Suprapubic skin (tissue), 3 donors: ENCODE measurements at regions not wholly inside any gene's neighbourhood (a gene's known extent, or its start where the extent isn't known, plus 50 kb on each side); places are given as distances from the start of the nearest gene placed in this dataset.

ENCODE experiments used
- POLR2A ChIP-seq, 2 donors: fragments of 450-650 bp; IDR thresholded peaks; one replicate each; pipeline ENCODE4 v1.6.1; 2017; ENCODE audit warnings: antibody characterized with exemption in 2 of 2, mild to moderate bottlenecking in 2 of 2, moderate library complexity in 2 of 2
- TF ChIP-seq, protein P1 (sequence below), 2 donors: fragments of 200-600 bp in 1 of 2; fragments of 450-650 bp in 1 of 2; sonication (generic) in 1 of 2; IDR thresholded peaks; one replicate each; pipeline ENCODE4 v1.5.1; 2016 to 2019; ENCODE audit warnings: antibody characterized with exemption in 2 of 2, mild to moderate bottlenecking in 1 of 2, moderate library complexity in 1 of 2

DNA sequence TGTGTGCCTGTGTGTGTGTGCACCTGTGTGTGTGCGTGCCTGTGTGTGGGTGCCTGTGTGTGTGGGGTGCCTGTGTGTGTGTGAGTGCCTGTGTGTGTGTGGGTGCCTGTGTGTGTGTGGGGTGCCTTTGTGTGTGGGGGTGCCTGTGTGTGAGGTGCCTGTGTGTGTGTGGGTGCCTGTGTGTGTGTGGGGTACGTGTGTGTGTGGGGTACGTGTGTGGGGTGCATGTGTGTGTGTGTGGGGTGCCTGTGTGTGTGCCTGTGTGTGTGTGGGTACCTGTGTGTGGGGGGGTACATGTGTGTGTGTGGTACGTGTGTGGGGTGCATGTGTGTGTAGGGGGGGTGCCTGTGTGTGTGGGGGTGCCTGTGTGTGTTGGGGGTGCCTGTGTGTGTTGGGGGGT is 73.4 kb upstream of the HGFAC start:
- TF ChIP-seq POLR2A (IDR thresholded peaks at IDR 0.05): no peak
- TF ChIP-seq, protein P1, sequence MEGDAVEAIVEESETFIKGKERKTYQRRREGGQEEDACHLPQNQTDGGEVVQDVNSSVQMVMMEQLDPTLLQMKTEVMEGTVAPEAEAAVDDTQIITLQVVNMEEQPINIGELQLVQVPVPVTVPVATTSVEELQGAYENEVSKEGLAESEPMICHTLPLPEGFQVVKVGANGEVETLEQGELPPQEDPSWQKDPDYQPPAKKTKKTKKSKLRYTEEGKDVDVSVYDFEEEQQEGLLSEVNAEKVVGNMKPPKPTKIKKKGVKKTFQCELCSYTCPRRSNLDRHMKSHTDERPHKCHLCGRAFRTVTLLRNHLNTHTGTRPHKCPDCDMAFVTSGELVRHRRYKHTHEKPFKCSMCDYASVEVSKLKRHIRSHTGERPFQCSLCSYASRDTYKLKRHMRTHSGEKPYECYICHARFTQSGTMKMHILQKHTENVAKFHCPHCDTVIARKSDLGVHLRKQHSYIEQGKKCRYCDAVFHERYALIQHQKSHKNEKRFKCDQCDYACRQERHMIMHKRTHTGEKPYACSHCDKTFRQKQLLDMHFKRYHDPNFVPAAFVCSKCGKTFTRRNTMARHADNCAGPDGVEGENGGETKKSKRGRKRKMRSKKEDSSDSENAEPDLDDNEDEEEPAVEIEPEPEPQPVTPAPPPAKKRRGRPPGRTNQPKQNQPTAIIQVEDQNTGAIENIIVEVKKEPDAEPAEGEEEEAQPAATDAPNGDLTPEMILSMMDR (IDR thresholded peaks at IDR 0.05): no peak
